ENCODE measurements at regions not wholly inside any gene's neighbourhood (a gene's known extent, or its start where the extent isn't known, plus 50 kb on each side); places are given as distances from the start of the nearest gene placed in this dataset.

- DNase-seq (ENCODE audit: low read depth) = no peak
Measured at GRCh38 chr10:129114588-129114987, 352.5 kb upstream of the MGMT start.

GRCh38 chr10:129116371-129116770, 350.7 kb upstream of the MGMT start:
- DNase-seq (ENCODE audit: low read depth) = no peak

GRCh38 chr10:129120441-129120840, 346.6 kb upstream of the MGMT start:
- DNase-seq (ENCODE audit: low read depth) = no peak

GRCh38 chr10:129122846-129123245, 344.2 kb upstream of the MGMT start:
- DNase-seq (ENCODE audit: low read depth) = no peak

GRCh38 chr10:129123428-129123827, 343.6 kb upstream of the MGMT start:
- DNase-seq (ENCODE audit: low read depth) = no peak

GRCh38 chr10:129126982-129127381, 340.1 kb upstream of the MGMT start:
- DNase-seq (ENCODE audit: low read depth) = no peak

- DNase-seq (ENCODE audit: low read depth) = no peak
Measured at GRCh38 chr10:129131457-129132132, 335.4 kb upstream of the MGMT start.

GRCh38 chr10:129133856-129134255, 333.2 kb upstream of the MGMT start:
- no peak for DNase-seq (ENCODE audit: low read depth)

GRCh38 chr10:129134371-129134770, 332.7 kb upstream of the MGMT start:
- no peak for DNase-seq (ENCODE audit: low read depth)

- DNase-seq (ENCODE audit: low read depth) = no peak
Measured at GRCh38 chr10:129135624-129136023, 331.4 kb upstream of the MGMT start.

GRCh38 chr10:129136074-129136473, 331.0 kb upstream of the MGMT start:
- DNase-seq (ENCODE audit: low read depth) = no peak

- DNase-seq (ENCODE audit: low read depth) = no peak
Measured at GRCh38 chr10:129136951-129137350, 330.1 kb upstream of the MGMT start.

GRCh38 chr10:129140921-129141885, 325.8 kb upstream of the MGMT start:
- no peak for DNase-seq (ENCODE audit: low read depth)

GRCh38 chr10:129151281-129151680, 315.8 kb upstream of the MGMT start:
- no peak for DNase-seq (ENCODE audit: low read depth)

- no peak for DNase-seq (ENCODE audit: low read depth)
Measured at GRCh38 chr10:129156406-129156805, 310.6 kb upstream of the MGMT start.

GRCh38 chr10:129157185-129157584, 309.9 kb upstream of the MGMT start:
- DNase-seq (ENCODE audit: low read depth) = no peak

- DNase-seq (ENCODE audit: low read depth) = no peak
Measured at GRCh38 chr10:129161150-129161549, 305.9 kb upstream of the MGMT start.

GRCh38 chr10:129163531-129163930, 303.5 kb upstream of the MGMT start:
- DNase-seq (ENCODE audit: low read depth) = no peak

- no peak for DNase-seq (ENCODE audit: low read depth)
Measured at GRCh38 chr10:129165076-129165720, 301.8 kb upstream of the MGMT start.

- DNase-seq (ENCODE audit: low read depth) = no peak
Measured at GRCh38 chr10:129165770-129166169, 301.3 kb upstream of the MGMT start.

- DNase-seq (ENCODE audit: low read depth) = no peak
Measured at GRCh38 chr10:129168660-129169059, 298.4 kb upstream of the MGMT start.

GRCh38 chr10:129169115-129169514, 297.9 kb upstream of the MGMT start:
- no peak for DNase-seq (ENCODE audit: low read depth)

- no peak for DNase-seq (ENCODE audit: low read depth)
Measured at GRCh38 chr10:129170812-129171211, 296.2 kb upstream of the MGMT start.
